Right ventricle myocardium inferior (tissue), 1 donor: ENCODE measurements at regions not wholly inside any gene's neighbourhood (a gene's known extent, or its start where the extent isn't known, plus 50 kb on each side); places are given as distances from the start of the nearest gene placed in this dataset.

Experiments used
- ATAC-seq: fragments of 200-7000 bp; cut with Tn5 transposase; one replicate; pipeline ENCODE4 v1.9.1; 2020; ENCODE audit warnings: mild to moderate bottlenecking, moderate library complexity
- DNase-seq: peaks from one replicate; pipeline ENCODE4 v3.0.0; 2021; ENCODE audit errors: missing footprints
- intact Hi-C: fragments of 100-400 bp; cut with DNase I; formaldehyde crosslinking; loops from one replicate; pipeline ENCODE4 v1.11.0; 2022
- donor health status: DM: no; HTN: yes; CAD: no; lungs with severe emphysema.

- intact Hi-C loops, result loop anchor here (10.0 kb wide), 1 partner anchor 208 kb away; no protein-coding TSS in a partner anchor
- ATAC-seq (no peak), DNase-seq (no peak)
Observed at GRCh38 chr2:18362696-18363095, 197.8 kb downstream of the RDH14 start.

GRCh38 chr2:18357537-18357936 lies 202.9 kb downstream of the RDH14 start:
- no peak for ATAC-seq
- no peak for DNase-seq
- intact Hi-C loops, result no loop called here

DNA sequence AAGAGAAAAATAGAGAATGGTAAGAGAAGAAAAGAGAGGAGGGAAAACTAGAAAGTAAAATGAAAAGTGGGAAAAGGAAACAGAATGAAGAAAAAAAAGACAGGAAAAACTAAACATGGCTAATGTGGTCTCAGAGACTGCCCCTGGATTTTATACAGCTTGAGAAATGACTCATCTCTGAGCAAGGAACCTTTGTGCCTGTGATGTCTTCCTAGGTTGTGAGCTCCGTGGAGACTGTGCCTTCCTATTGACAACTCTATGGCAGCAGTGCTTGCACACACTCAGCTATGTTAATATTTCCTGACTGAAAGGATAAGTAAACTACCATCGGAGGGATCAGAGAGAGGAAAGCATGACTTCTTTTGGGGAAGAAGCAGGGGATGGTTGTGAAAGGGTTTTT lies 203.8 kb downstream of the RDH14 start:
- intact Hi-C loops, result no loop called here
- ATAC-seq, result no peak
- no peak for DNase-seq

- intact Hi-C loops, result no loop called here
- DNase-seq (no peak), ATAC-seq (no peak)
Observed at GRCh38 chr2:18349421-18349820, 211.0 kb downstream of the RDH14 start.

GRCh38 chr2:18346874-18347273 lies 213.6 kb downstream of the RDH14 start:
- intact Hi-C loops, result no loop called here
- DNase-seq (no peak), ATAC-seq (no peak)

- ATAC-seq (peak; percentile 88), DNase-seq (no peak)
Observed at GRCh38 chr2:18346344-18346743, 214.1 kb downstream of the RDH14 start.

DNA sequence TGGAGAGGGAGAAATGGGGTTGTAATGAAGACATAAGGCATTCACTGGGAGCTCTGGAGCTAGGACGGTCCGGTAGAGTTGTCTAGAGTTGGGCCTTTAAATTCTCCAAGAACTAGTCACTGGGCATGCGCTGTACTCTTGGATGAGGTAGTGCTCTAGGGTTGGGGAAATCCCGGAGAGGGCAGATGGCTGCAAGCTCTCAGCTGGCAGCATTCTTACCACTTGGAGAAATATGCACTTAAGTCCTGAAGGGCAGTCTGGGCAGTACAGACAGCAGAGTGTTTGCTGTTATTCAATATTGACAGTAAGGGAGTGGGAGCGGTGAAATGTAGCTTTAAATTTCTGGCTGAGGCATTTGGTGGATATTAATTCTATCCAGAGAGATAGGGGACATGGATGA lies 214.6 kb downstream of the RDH14 start:
- intact Hi-C loops, result no loop called here
- DNase-seq, result no peak
- peak; percentile 94 for ATAC-seq

More at GRCh38 chr2:18346344-18346743, 214.1 kb downstream of the RDH14 start:
- intact Hi-C loops, result no loop called here

GRCh38 chr2:18342901-18343300 lies 217.6 kb downstream of the RDH14 start:
- DNase-seq, result no peak
- no peak for ATAC-seq
- intact Hi-C loops, result no loop called here

DNA sequence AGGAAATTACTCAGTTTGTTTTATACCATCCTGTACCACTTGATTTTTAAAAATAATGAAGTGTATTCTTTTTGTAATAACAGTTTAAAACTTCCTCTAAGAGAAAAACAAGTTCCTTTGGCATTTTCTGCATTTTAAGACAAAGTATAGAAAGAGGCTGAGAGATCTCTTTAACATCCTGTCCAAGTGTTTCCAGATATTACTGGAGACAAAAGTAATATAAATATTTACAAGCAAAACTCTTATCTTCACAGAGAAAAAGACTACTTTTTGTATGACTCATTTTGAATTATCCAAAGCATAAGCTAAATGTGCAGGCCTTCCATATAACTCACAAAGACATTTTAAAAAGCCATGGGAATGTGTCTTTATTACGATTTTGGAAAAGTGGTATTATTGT lies 221.1 kb downstream of the RDH14 start:
- ATAC-seq (no peak), DNase-seq (no peak)
- intact Hi-C loops, result no loop called here

DNA sequence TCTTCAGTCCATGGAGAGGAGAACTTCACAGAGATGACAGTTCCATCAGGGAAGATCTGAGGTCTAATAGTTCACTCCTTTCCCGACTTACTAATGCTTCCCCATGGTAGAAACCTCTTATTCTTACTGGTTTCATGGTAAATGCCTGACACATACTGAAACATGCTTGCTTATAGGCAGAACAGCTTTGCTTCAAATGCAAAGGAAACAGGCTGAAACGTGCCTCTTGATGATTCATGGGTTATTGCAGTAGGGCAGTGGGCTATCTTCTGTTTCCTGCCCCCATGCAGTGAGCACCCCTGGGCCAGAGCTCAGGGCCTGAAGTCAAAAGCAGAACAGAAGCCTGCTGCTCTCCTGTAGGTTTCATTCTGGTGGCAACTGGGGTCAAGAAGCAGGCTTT lies 223.5 kb downstream of the RDH14 start:
- intact Hi-C loops, result no loop called here
- DNase-seq, result no peak
- ATAC-seq, result no peak

DNA sequence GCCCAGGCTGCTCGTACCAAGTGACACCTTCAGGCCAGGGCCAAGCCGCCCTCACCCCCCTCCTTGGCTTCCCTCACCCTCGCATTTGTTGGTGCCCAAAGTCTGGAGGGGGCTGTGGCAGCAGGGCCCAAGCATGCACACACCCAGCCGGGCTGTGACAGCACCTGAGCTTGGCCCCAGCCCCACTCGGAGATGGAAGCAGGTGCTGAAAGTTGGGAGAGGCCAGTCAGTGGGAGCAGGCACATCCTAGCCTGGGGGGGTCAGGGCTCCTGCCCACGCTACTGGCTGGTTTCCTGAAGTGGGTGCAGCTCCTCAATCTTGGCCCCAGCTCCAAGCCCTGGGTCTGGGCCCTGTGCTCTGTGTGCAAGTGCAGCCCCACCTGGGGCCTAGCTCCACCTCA lies 228.0 kb downstream of the RDH14 start:
- intact Hi-C loops, result no loop called here
- DNase-seq, result peak; percentile 27
- ATAC-seq, result no peak

DNA sequence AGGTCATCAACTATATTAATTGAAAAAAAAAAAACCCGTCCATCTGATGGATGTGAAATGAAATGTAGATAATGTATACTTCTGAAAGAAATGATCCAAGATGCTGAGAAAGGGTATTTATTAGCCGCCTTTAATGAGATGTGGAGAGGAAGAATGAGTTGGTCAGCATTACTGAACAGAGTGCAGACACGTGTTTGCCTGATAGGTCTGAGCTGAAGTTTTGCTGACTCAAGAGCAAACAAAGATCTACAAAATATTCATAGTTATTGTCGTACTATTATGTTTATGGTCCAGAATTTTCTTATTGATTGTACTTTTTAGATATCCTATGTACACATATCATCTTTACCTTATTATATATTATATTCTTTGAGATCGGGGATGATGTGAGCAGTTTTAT lies 235.3 kb downstream of the RDH14 start:
- DNase-seq (no peak), ATAC-seq (no peak)
- intact Hi-C loops, result no loop called here

DNA sequence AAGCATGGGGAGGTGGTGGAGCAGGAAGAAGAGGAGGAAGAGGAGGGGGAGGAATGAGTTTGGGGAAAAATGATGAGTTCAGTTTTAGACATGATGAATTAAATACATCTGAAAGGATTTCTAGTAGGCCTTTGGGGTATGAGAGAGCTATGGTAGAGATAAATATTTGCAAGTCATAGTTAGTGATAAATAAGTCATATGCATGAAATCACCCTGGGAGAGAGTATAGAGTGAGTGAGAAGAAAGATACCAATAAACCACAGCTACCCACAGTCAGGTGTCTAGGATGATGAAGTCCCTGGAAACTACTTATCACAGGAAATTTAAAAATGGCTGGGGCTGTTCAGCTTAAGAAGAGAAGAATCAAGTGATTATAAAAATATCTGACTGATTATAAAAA lies 240.5 kb downstream of the RDH14 start:
- no peak for DNase-seq
- intact Hi-C loops, result no loop called here
- ATAC-seq, result no peak

DNA sequence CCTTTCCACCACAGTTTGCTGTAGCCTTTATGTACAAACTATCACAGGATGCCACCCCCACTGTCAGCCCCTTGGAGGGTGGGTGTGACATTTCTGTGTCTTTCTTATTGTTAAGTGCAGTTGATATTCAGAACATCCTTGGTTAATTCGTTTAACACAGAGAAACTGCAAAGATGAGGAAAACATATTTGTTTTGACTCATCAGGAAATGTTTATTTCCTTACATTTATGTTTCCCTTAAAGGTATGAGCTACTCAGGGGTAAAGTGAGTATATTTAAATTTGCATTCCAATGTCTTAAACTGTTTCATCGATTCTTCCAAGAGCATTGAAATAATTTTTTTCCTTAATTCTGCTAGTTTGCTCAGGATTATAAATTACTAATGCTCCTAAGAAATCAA lies 243.4 kb downstream of the RDH14 start:
- intact Hi-C loops, result no loop called here
- ATAC-seq, result no peak

GRCh38 chr2:18312818-18313217 lies 247.6 kb downstream of the RDH14 start:
- no peak for ATAC-seq
- DNase-seq, result no peak
- intact Hi-C loops, result no loop called here

More for the DNA sequence above, 243.4 kb downstream of the RDH14 start:
- DNase-seq, result no peak

DNA sequence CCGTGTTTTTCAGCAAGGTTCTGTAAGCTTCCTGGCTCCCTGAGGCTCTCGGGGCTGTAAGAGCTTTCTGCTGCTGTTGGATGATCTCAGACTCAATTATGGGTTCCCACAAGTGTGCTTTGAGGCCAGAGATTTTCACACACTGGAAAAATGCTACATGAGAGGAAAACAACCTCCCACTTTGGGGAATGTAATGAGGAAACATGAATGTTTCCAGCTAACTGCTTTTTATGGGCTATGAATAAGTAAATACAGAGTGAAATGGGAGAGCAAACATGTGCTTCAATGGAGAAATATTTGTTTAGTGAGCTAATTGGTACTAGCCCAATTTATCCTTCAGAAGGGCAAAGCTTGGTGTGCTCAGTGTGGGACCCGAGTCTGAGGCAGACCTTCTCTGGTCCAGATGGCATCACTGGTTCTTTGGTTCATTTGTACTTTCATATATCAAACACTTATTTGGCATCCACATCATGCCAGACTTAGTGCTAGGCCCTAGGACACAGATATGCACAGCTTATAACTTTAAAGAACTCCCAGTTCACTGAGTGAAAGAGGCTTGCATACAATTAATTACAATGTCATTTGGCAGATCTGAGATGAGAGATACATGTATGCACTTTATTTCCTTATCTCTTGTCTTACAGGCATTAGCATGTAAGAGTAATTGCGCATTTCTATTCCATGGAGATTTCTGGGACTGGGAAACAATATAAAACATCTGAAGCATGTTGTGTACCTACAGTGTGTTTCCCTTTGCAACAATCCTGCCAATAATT lies 248.8 kb downstream of the RDH14 start:
- no peak for ATAC-seq
- DNase-seq, result no peak
- intact Hi-C loops, result no loop called here

DNA sequence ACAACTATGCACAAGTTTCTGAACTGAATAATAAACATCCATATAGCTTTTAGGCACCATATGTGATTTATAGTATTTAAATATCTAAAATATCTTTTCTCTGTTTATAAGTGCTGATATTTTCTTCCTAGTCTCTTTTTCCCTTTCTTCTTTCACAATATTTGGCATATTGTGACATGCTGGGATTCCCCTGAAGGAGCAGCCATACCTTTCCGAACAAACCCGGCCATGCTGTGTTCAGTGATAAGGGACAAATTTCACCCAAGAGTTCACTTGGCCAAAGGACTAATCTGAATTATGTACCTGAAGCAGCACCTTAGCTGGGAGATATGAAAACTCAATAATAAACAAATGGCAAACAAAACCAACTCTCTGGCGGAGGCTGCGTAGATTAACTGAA lies 250.8 kb downstream of the RDH14 start:
- DNase-seq (no peak), ATAC-seq (no peak)
- intact Hi-C loops, result no loop called here

GRCh38 chr2:18309188-18309587 lies 251.3 kb downstream of the RDH14 start:
- ATAC-seq (no peak), DNase-seq (no peak)
- intact Hi-C loops, result no loop called here

DNA sequence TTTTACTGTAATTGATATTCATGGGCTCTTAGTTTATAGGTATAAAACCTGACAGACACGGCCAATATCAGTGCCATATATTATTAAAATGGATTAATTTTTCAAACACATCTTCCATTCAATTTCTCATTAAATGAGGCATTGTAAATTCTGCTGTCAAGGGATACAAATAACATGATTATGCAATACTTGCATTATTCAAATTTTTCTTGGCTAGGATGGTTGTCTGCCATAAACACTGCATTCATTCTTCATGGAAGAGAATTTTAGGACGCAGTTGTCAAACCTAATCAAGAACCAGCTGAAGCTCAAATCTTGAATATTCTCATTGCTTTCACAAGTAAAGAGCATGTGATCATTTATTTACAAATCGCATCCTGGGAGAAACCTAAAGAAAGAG lies 255.6 kb downstream of the RDH14 start:
- no peak for ATAC-seq
- DNase-seq, result no peak
- intact Hi-C loops, result no loop called here

GRCh38 chr2:18301421-18302139 lies 258.9 kb downstream of the RDH14 start:
- no peak for ATAC-seq
- intact Hi-C loops, result no loop called here
- no peak for DNase-seq
